Amniotic epithelial cell (primary cell): ENCODE measurements at regions not wholly inside any gene's neighbourhood (a gene's known extent, or its start where the extent isn't known, plus 50 kb on each side); places are given as distances from the start of the nearest gene placed in this dataset.

Source experiments
- DNase-seq: peaks from one replicate; pipeline ENCODE4 v3.0.0-alpha.2; 2010; ENCODE audit warnings: low read depth

- DNase-seq: no peak
Observed at GRCh38 chr16:7183768-7184167, 148.9 kb upstream of the RBFOX1 start.

GRCh38 chr16:7182510-7183109 is 150.0 kb upstream of the RBFOX1 start:
- no peak for DNase-seq

- no peak for DNase-seq
Observed at GRCh38 chr16:7177875-7178274, 154.8 kb upstream of the RBFOX1 start.

GRCh38 chr16:7171151-7171550 is 161.5 kb upstream of the RBFOX1 start:
- DNase-seq: no peak

- no peak for DNase-seq
Observed at GRCh38 chr16:7167626-7168025, 165.0 kb upstream of the RBFOX1 start.

GRCh38 chr16:7161891-7162290 is 170.8 kb upstream of the RBFOX1 start:
- no peak for DNase-seq

- DNase-seq: no peak
Observed at GRCh38 chr16:7160093-7160492, 172.6 kb upstream of the RBFOX1 start.

GRCh38 chr16:7158481-7158880 is 174.2 kb upstream of the RBFOX1 start:
- DNase-seq: no peak

GRCh38 chr16:7150230-7150629 is 182.4 kb upstream of the RBFOX1 start:
- DNase-seq: no peak

- DNase-seq: no peak
Observed at GRCh38 chr16:7148606-7149005, 184.0 kb upstream of the RBFOX1 start.

GRCh38 chr16:7140899-7141298 is 191.7 kb upstream of the RBFOX1 start:
- DNase-seq: no peak

GRCh38 chr16:7137560-7138330 is 194.9 kb upstream of the RBFOX1 start:
- DNase-seq: no peak

GRCh38 chr16:7132465-7132864 is 200.2 kb upstream of the RBFOX1 start:
- DNase-seq: no peak

- DNase-seq: no peak
Observed at GRCh38 chr16:7124701-7125100, 207.9 kb upstream of the RBFOX1 start.

- DNase-seq: no peak
Observed at GRCh38 chr16:7124242-7124641, 208.4 kb upstream of the RBFOX1 start.

GRCh38 chr16:7116734-7117133 is 215.9 kb upstream of the RBFOX1 start:
- DNase-seq: no peak

GRCh38 chr16:7115898-7116297 is 216.7 kb upstream of the RBFOX1 start:
- no peak for DNase-seq

GRCh38 chr16:7113949-7114348 is 218.7 kb upstream of the RBFOX1 start:
- no peak for DNase-seq

- no peak for DNase-seq
Observed at GRCh38 chr16:7113395-7113794, 219.2 kb upstream of the RBFOX1 start.

- DNase-seq: no peak
Observed at GRCh38 chr16:7111265-7111664, 221.4 kb upstream of the RBFOX1 start.

- DNase-seq: no peak
Observed at GRCh38 chr16:7107436-7107835, 225.2 kb upstream of the RBFOX1 start.

- DNase-seq: no peak
Observed at GRCh38 chr16:7103056-7103455, 229.6 kb upstream of the RBFOX1 start.

- DNase-seq: no peak
Observed at GRCh38 chr16:7101054-7101453, 231.6 kb upstream of the RBFOX1 start.

GRCh38 chr16:7097518-7097917 is 235.1 kb upstream of the RBFOX1 start:
- DNase-seq: no peak
